Activated CD8-positive, alpha-beta T cell treated with anti-CD3 and anti-CD28 coated beads, Interleukin-2, amount 10 ng/mL, durations not matched to agents 7 days and 5 days (primary cell): ENCODE measurements at regions not wholly inside any gene's neighbourhood (a gene's known extent, or its start where the extent isn't known, plus 50 kb on each side); places are given as distances from the start of the nearest gene placed in this dataset.

ENCODE experiments used
- ATAC-seq: fragments of 150-1000 bp; cut with Tn5 transposase; one replicate; pipeline ENCODE4 v1.10.0; 2021; ENCODE audit warnings: moderate library complexity
- CTCF ChIA-PET: fragments of 350-600 bp; sonication (Branson Sonifier 250); formaldehyde crosslinking; loops from one replicate; lab custom pipeline; 2021; ENCODE audit warnings: antibody characterized with exemption; lab: Charles Lee
- POLR2A ChIA-PET: fragments of 350-600 bp; sonication (Branson Sonifier 250); formaldehyde crosslinking; loops from one replicate; lab custom pipeline; 2021; ENCODE audit warnings: antibody characterized with exemption; lab: Charles Lee
- DNase-seq: peaks from one replicate; pipeline ENCODE4 v3.0.0-alpha.2; 2020
- H3K27ac Mint-ChIP-seq: one replicate; pipeline ENCODE4 v1.8.0; 2021; ENCODE audit warnings: mild to moderate bottlenecking, mixed read lengths
- H3K27me3 Mint-ChIP-seq: one replicate; pipeline ENCODE4 v1.8.0; 2021; ENCODE audit warnings: low read depth, mixed read lengths
- H3K36me3 Mint-ChIP-seq: one replicate; pipeline ENCODE4 v1.8.0; 2021; ENCODE audit warnings: low read depth, mixed read lengths
- H3K4me1 Mint-ChIP-seq: one replicate; pipeline ENCODE4 v1.8.0; 2021; ENCODE audit warnings: low read depth, mixed read lengths
- H3K4me3 Mint-ChIP-seq: one replicate; pipeline ENCODE4 v1.8.0; 2021; ENCODE audit warnings: mild to moderate bottlenecking, mixed read lengths
- H3K9me3 Mint-ChIP-seq: one replicate; pipeline ENCODE4 v1.8.0; 2022; ENCODE audit warnings: mixed read lengths; ENCODE audit not compliant: insufficient read depth

DNA sequence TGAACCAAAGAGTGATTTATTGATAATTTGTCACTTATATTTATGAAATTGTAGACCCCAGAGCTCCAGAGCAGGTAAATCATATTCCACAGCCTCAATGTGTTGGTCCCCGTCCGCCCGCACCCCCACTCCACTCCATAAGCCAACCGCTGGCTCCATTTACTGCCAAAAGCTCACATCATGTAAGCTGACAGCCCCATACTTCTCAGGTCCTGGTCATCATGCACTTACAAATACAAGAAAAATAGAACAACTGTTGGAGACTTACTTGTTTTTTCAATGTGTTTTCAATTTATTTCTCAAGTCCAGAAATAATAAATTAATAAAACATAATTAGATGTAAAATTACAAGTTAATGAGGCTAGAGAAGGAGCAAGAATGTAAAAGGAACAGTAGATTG, 235.7 kb upstream of the HAND2 start:
- H3K36me3 Mint-ChIP-seq = no peaks in the 10 kb centered on the region
- no peaks in the 10 kb centered on the region for H3K27me3 Mint-ChIP-seq
- CTCF ChIA-PET = no interaction called here
- ATAC-seq (no peak), DNase-seq (no peak)
- no peak overlapping the region for H3K27ac Mint-ChIP-seq
- no peaks in the 10 kb centered on the region for H3K9me3 Mint-ChIP-seq
- POLR2A ChIA-PET = no interaction called here
- H3K4me3 Mint-ChIP-seq = no peak overlapping the region
- no peaks in the 10 kb centered on the region for H3K4me1 Mint-ChIP-seq

DNA sequence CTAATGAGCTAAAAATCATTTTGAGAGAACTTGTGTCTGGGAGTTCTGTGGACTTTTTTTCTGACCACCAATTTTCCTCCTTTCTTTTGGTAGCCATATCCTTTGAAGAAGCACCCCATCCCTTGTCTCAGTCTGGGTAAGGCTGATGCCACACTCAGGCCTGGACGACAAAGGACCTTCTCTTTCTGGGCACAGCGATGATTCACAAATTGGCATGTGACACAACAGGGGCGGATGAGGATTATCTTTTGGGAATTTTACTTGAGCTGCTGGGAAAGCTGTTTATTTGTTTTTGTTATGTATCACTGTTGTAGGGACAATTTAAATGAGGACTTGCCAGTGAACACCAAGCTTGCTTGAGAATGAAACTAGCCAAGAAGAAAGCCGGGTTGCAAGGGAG, 233.4 kb upstream of the HAND2 start:
- ATAC-seq = no peak
- Mint-ChIP-seq H3K4me3 (no peak overlapping the region), H3K36me3 (no peaks in the 10 kb centered on the region), H3K27me3 (no peaks in the 10 kb centered on the region), H3K9me3 (no peaks in the 10 kb centered on the region), H3K27ac (no peak overlapping the region), H3K4me1 (no peaks in the 10 kb centered on the region)
- ChIA-PET CTCF (no interaction called here), POLR2A (no interaction called here)
- no peak for DNase-seq

DNA sequence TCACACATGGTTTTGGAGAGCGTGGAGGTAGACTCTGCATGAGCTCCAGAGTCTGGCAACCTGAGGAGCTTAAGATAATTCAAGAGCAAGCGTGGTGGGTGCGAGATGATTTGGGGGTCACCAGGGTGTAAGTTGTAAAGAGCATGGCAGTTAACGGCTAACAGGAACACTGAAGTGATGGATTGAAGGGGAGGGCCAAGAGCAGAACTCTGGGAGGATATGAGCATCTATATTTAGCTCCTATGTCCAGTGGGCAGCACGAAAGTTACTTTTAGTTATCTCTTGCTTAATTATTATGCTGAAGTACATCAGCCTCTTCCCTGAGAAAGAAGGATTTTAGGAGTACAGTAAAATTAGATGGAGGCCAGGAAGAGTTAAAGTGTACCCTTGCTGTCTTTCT, 231.9 kb upstream of the HAND2 start:
- ChIA-PET POLR2A (no interaction called here), CTCF (no interaction called here)
- no peak for ATAC-seq
- Mint-ChIP-seq H3K4me3 (no peak overlapping the region), H3K4me1 (no peaks in the 10 kb centered on the region), H3K36me3 (no peaks in the 10 kb centered on the region), H3K27me3 (no peaks in the 10 kb centered on the region), H3K9me3 (no peaks in the 10 kb centered on the region), H3K27ac (no peak overlapping the region)
- no peak for DNase-seq

GRCh38 chr4:173761236-173761635, 231.2 kb upstream of the HAND2 start:
- ATAC-seq (no peak), DNase-seq (no peak)
- Mint-ChIP-seq H3K4me1 (no peaks in the 10 kb centered on the region), H3K27me3 (no peaks in the 10 kb centered on the region), H3K9me3 (no peaks in the 10 kb centered on the region), H3K36me3 (no peaks in the 10 kb centered on the region), H3K27ac (no peak overlapping the region), H3K4me3 (no peak overlapping the region)
- POLR2A ChIA-PET = no interaction called here
- CTCF ChIA-PET = no interaction called here

DNA sequence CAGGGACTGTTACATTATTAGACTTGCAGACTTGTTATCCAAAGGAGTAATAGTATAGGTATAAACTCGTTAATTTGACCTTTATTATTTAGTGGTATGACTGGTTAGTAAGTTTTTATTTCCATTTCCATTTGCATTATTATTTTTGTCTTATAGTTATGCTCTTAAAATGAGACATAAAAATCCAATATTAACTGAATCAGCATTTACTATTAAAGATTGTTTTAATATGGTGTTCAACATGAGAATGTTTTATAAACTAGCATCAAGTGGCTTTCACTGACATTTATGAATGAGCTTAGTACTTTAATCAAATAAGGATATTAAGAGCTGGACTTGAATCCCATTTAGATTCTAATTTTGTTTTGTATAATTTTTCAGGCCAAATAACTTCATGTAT, 228.1 kb upstream of the HAND2 start:
- ChIA-PET CTCF (no interaction called here), POLR2A (no interaction called here)
- H3K4me3 Mint-ChIP-seq = no peak overlapping the region
- no peaks in the 10 kb centered on the region for H3K27me3 Mint-ChIP-seq
- DNase-seq (no peak), ATAC-seq (no peak)
- H3K36me3 Mint-ChIP-seq = no peaks in the 10 kb centered on the region
- no peaks in the 10 kb centered on the region for H3K9me3 Mint-ChIP-seq
- no peak overlapping the region for H3K27ac Mint-ChIP-seq
- no peaks in the 10 kb centered on the region for H3K4me1 Mint-ChIP-seq

- ChIA-PET POLR2A (no interaction called here), CTCF (no interaction called here)
- H3K27me3 Mint-ChIP-seq = no peaks in the 10 kb centered on the region
- ATAC-seq (no peak), DNase-seq (no peak)
- H3K4me1 Mint-ChIP-seq = no peaks in the 10 kb centered on the region
- H3K36me3 Mint-ChIP-seq = no peaks in the 10 kb centered on the region
- H3K9me3 Mint-ChIP-seq = no peaks in the 10 kb centered on the region
- no peak overlapping the region for H3K27ac Mint-ChIP-seq
- H3K4me3 Mint-ChIP-seq = no peak overlapping the region
Measured at GRCh38 chr4:173753408-173753807, 223.4 kb upstream of the HAND2 start.

GRCh38 chr4:173752610-173753230, 222.7 kb upstream of the HAND2 start:
- no peak overlapping the region for H3K4me3 Mint-ChIP-seq
- POLR2A ChIA-PET = no interaction called here
- ATAC-seq (no peak), DNase-seq (peak; percentile 49)
- CTCF ChIA-PET = interaction anchor here (0.6 to 0.7 kb wide), 2 partner anchors 19 to 247 kb away, joined by 3 to 6 read pairs; no protein-coding TSS in a partner anchor
- no peaks in the 10 kb centered on the region for H3K36me3 Mint-ChIP-seq
- H3K27me3 Mint-ChIP-seq = no peaks in the 10 kb centered on the region
- no peak overlapping the region for H3K27ac Mint-ChIP-seq
- H3K4me1 Mint-ChIP-seq = no peaks in the 10 kb centered on the region
- no peaks in the 10 kb centered on the region for H3K9me3 Mint-ChIP-seq

GRCh38 chr4:173748353-173748752, 218.3 kb upstream of the HAND2 start:
- no peaks in the 10 kb centered on the region for H3K36me3 Mint-ChIP-seq
- POLR2A ChIA-PET = no interaction called here
- H3K27me3 Mint-ChIP-seq = no peaks in the 10 kb centered on the region
- no peak overlapping the region for H3K27ac Mint-ChIP-seq
- H3K4me3 Mint-ChIP-seq = no peak overlapping the region
- H3K9me3 Mint-ChIP-seq = no peaks in the 10 kb centered on the region
- ATAC-seq (no peak), DNase-seq (no peak)
- no peaks in the 10 kb centered on the region for H3K4me1 Mint-ChIP-seq
- CTCF ChIA-PET = no interaction called here

DNA sequence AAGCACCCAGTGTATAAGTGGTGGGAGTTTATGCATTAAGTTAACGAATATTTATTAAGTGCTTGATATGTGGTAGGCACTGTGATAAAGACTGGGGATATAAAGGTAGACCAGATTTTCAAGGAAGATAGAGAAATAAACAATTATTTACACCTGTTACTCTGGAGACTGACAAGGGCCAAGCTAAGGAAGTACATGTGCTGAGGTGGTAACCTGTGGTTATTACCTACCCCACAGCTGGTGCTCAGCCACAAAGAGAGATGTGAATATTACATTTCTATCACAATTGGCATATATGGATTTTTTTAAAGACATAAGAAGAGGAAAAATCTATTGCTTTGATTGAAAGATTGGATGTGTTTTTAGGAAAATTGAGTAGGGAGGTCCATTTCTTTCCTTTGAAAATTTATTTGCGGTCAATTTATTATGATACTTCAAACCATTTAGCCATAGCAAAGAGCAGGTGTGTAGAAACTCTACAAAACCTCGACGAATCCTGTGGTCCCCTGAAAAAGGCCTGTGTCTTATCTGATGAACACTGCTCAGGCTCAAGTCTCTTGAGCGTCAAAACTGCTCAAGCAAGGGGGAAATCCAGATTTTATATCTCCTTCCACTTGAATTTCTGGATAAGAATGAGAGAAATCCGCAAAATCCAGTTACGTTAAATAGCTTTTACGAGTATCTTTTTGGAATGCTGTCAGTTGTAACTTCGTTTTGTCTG, 217.7 kb upstream of the HAND2 start:
- H3K4me3 Mint-ChIP-seq = no peak overlapping the region
- H3K36me3 Mint-ChIP-seq = no peaks in the 10 kb centered on the region
- ChIA-PET CTCF (no interaction called here), POLR2A (no interaction called here)
- H3K4me1 Mint-ChIP-seq = no peaks in the 10 kb centered on the region
- no peaks in the 10 kb centered on the region for H3K27me3 Mint-ChIP-seq
- H3K27ac Mint-ChIP-seq = no peak overlapping the region
- no peaks in the 10 kb centered on the region for H3K9me3 Mint-ChIP-seq
- ATAC-seq = no peak
- DNase-seq = no peak

DNA sequence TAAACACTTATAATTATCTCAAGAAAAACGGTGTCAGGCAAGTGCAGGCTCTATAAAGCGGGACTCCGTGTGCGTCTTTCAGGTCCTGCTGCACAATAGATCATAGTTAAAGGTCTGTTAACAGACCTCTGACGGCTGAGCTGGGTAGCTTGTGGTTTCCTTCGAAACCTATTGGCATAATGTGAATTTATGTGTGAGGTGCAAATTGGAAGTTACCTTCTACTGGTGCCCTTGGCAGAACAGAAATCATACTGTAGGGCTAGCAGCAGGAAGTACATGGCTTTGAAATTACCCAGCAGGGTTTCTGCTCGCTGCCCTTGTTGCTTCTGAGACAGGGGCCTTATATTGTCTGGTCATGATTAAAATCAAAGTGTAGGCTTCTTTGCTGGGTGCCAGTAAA, 216.4 kb upstream of the HAND2 start:
- no peaks in the 10 kb centered on the region for H3K36me3 Mint-ChIP-seq
- no peak overlapping the region for H3K27ac Mint-ChIP-seq
- ATAC-seq = no peak
- H3K9me3 Mint-ChIP-seq = no peaks in the 10 kb centered on the region
- ChIA-PET POLR2A (no interaction called here), CTCF (no interaction called here)
- no peaks in the 10 kb centered on the region for H3K27me3 Mint-ChIP-seq
- H3K4me3 Mint-ChIP-seq = no peak overlapping the region
- H3K4me1 Mint-ChIP-seq = no peaks in the 10 kb centered on the region
- DNase-seq = no peak

DNA sequence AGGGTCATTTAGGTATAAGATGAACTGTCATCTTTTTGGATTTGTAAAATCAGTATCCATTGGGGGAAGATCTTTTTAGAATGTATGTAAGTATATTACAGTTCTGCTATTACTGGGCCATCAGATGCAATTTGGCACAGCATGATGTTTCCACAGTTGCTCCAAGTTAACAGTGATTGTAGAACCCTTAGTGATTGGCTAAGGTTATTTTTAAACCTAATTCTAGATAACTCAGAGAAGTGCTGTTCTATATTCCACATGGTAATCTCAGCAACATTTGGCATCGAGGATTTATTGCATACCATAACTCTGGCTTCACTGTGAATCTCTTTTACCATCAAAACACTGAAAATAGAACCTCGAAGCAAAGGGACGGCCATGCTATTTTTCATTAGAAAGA, 215.7 kb upstream of the HAND2 start:
- no peak overlapping the region for H3K4me3 Mint-ChIP-seq
- no peaks in the 10 kb centered on the region for H3K27me3 Mint-ChIP-seq
- no peak for DNase-seq
- ChIA-PET POLR2A (no interaction called here), CTCF (no interaction called here)
- H3K36me3 Mint-ChIP-seq = no peaks in the 10 kb centered on the region
- no peak overlapping the region for H3K27ac Mint-ChIP-seq
- H3K9me3 Mint-ChIP-seq = no peaks in the 10 kb centered on the region
- no peaks in the 10 kb centered on the region for H3K4me1 Mint-ChIP-seq
- no peak for ATAC-seq

- H3K36me3 Mint-ChIP-seq = no peaks in the 10 kb centered on the region
- no peak overlapping the region for H3K27ac Mint-ChIP-seq
- POLR2A ChIA-PET = no interaction called here
Measured at GRCh38 chr4:173736840-173737239, 206.8 kb upstream of the HAND2 start.

More at GRCh38 chr4:173736840-173737239, 206.8 kb upstream of the HAND2 start:
- Mint-ChIP-seq H3K4me3 (no peak overlapping the region), H3K27me3 (no peaks in the 10 kb centered on the region), H3K4me1 (no peaks in the 10 kb centered on the region), H3K9me3 (no peaks in the 10 kb centered on the region)
- DNase-seq = no peak
- ATAC-seq = no peak
- CTCF ChIA-PET = no interaction called here
